ENCODE measurements at regions not wholly inside any gene's neighbourhood (a gene's known extent, or its start where the extent isn't known, plus 50 kb on each side); places are given as distances from the start of the nearest gene placed in this dataset.

- peak overlapping the region; percentile 62 for H2AFZ ChIP-seq (ENCODE audit: low read length)
- H3K4ac ChIP-seq (ENCODE audit: low read length) = no peak overlapping the region
- H2AK5ac ChIP-seq (ENCODE audit: low read depth, low read length) = no peak overlapping the region
- no peak overlapping the region for H3K14ac ChIP-seq (ENCODE audit: low read length)
- no peak overlapping the region for H2BK5ac ChIP-seq (ENCODE audit: low read length)
- H3K36me3 ChIP-seq (replicated peaks in 1 of 2; ENCODE audit: control insufficient read depth in 2 of 2, insufficient read depth in 2 of 2, low read length in 2 of 2) = no peaks in the 10 kb centered on the region
- no peak overlapping the region for H3K4me3 ChIP-seq (ENCODE audit: low read length in 2 of 2)
- no CpG with 5 or more reads among the region's 2 CpGs for WGBS, 2 donors (ENCODE audit: extremely low coverage in 2 of 2, insufficient read length in 2 of 2, insufficient replicate concordance in 1 of 2)
- H3K9me3 ChIP-seq (replicated peaks in 1 of 2; ENCODE audit: control insufficient read depth in 2 of 2, insufficient read depth in 1 of 2, low read depth in 1 of 2, low read length in 2 of 2) = no peaks in the 10 kb centered on the region
- no peak overlapping the region for H4K91ac ChIP-seq (ENCODE audit: low read depth, low read length, poor library complexity)
- H3K27me3 ChIP-seq (ENCODE audit: control insufficient read depth in 3 of 3, insufficient read depth in 3 of 3, low read depth in 1 of 3, low read length in 3 of 3) = no peaks in the 10 kb centered on the region
- H2BK15ac ChIP-seq (ENCODE audit: low read length) = no peak overlapping the region
- H3K79me1 ChIP-seq (ENCODE audit: low read depth, low read length) = no peaks in the 10 kb centered on the region
- DNase-seq (ENCODE audit: low spot score) = no peak
- peak overlapping the region; percentile 19 for H3K27ac ChIP-seq (replicated peaks; ENCODE audit: low read length)
- no peak overlapping the region for H2BK12ac ChIP-seq (ENCODE audit: low read length)
- H3K18ac ChIP-seq (ENCODE audit: low read length) = no peak overlapping the region
- H3K4me1 ChIP-seq (ENCODE audit: control insufficient read depth in 2 of 2, insufficient read depth in 1 of 2, low read depth in 1 of 2, low read length in 2 of 2) = peaks cover 0 to 13% of the 10 kb centered on the region in 2 donors
- no peak overlapping the region for H3K4me2 ChIP-seq (ENCODE audit: insufficient read depth, low read length, poor library complexity, severe bottlenecking)
- H4K8ac ChIP-seq (ENCODE audit: low read depth, low read length) = no peak overlapping the region
- H3K23ac ChIP-seq (ENCODE audit: low read depth, low read length, poor library complexity) = no peak overlapping the region
- H3K9ac ChIP-seq (ENCODE audit: low read depth, low read length, poor library complexity) = no peak overlapping the region
- H2BK120ac ChIP-seq (ENCODE audit: low read depth, low read length) = no peak overlapping the region
Observed at GRCh38 chr12:20189767-20190166, 178.6 kb upstream of the PDE3A start.

GRCh38 chr12:20194171-20194570 is 174.2 kb upstream of the PDE3A start:
- Histone ChIP-seq H3K4me3 (ENCODE audit: low read length in 2 of 2) (no peak overlapping the region), H3K14ac (ENCODE audit: low read length) (no peak overlapping the region), H2BK120ac (ENCODE audit: low read depth, low read length) (no peak overlapping the region), H3K9ac (ENCODE audit: low read depth, low read length, poor library complexity) (no peak overlapping the region), H4K8ac (ENCODE audit: low read depth, low read length) (no peak overlapping the region), H2AK5ac (ENCODE audit: low read depth, low read length) (no peak overlapping the region), H3K4me1 (ENCODE audit: control insufficient read depth in 2 of 2, insufficient read depth in 1 of 2, low read depth in 1 of 2, low read length in 2 of 2) (peaks cover 0 to 3% of the 10 kb centered on the region in 2 donors), H3K4me2 (ENCODE audit: insufficient read depth, low read length, poor library complexity, severe bottlenecking) (no peak overlapping the region), H2BK12ac (ENCODE audit: low read length) (no peak overlapping the region), H3K23ac (ENCODE audit: low read depth, low read length, poor library complexity) (no peak overlapping the region), H4K91ac (ENCODE audit: low read depth, low read length, poor library complexity) (no peak overlapping the region), H3K4ac (ENCODE audit: low read length) (no peak overlapping the region), H3K27me3 (ENCODE audit: control insufficient read depth in 3 of 3, insufficient read depth in 3 of 3, low read depth in 1 of 3, low read length in 3 of 3) (no peaks in the 10 kb centered on the region), H3K18ac (ENCODE audit: low read length) (no peak overlapping the region), H3K79me1 (ENCODE audit: low read depth, low read length) (no peaks in the 10 kb centered on the region), H3K36me3 (replicated peaks in 1 of 2; ENCODE audit: control insufficient read depth in 2 of 2, insufficient read depth in 2 of 2, low read length in 2 of 2) (no peaks in the 10 kb centered on the region), H3K27ac (replicated peaks; ENCODE audit: low read length) (no peak overlapping the region), H2BK15ac (ENCODE audit: low read length) (no peak overlapping the region), H3K9me3 (replicated peaks in 1 of 2; ENCODE audit: control insufficient read depth in 2 of 2, insufficient read depth in 1 of 2, low read depth in 1 of 2, low read length in 2 of 2) (no peaks in the 10 kb centered on the region), H2AFZ (ENCODE audit: low read length) (peak overlapping the region; percentile 7), H2BK5ac (ENCODE audit: low read length) (no peak overlapping the region)
- WGBS, 2 donors (ENCODE audit: extremely low coverage in 2 of 2, insufficient read length in 2 of 2, insufficient replicate concordance in 1 of 2) = no CpG with 5 or more reads among the region's 4 CpGs
- DNase-seq (ENCODE audit: low spot score) = no peak

- H3K27me3 ChIP-seq (ENCODE audit: control insufficient read depth in 3 of 3, insufficient read depth in 3 of 3, low read depth in 1 of 3, low read length in 3 of 3) = no peaks in the 10 kb centered on the region
- H3K79me1 ChIP-seq (ENCODE audit: low read depth, low read length) = no peaks in the 10 kb centered on the region
- H3K4me2 ChIP-seq (ENCODE audit: insufficient read depth, low read length, poor library complexity, severe bottlenecking) = no peak overlapping the region
- no peaks in the 10 kb centered on the region for H3K36me3 ChIP-seq (replicated peaks in 1 of 2; ENCODE audit: control insufficient read depth in 2 of 2, insufficient read depth in 2 of 2, low read length in 2 of 2)
- H3K9me3 ChIP-seq (replicated peaks in 1 of 2; ENCODE audit: control insufficient read depth in 2 of 2, insufficient read depth in 1 of 2, low read depth in 1 of 2, low read length in 2 of 2) = no peaks in the 10 kb centered on the region
- no peak overlapping the region for H2BK15ac ChIP-seq (ENCODE audit: low read length)
- H4K91ac ChIP-seq (ENCODE audit: low read depth, low read length, poor library complexity) = no peak overlapping the region
- H3K4me3 ChIP-seq (ENCODE audit: low read length in 2 of 2) = no peak overlapping the region
- H3K27ac ChIP-seq (replicated peaks; ENCODE audit: low read length) = no peak overlapping the region
- H3K23ac ChIP-seq (ENCODE audit: low read depth, low read length, poor library complexity) = no peak overlapping the region
- no peak overlapping the region for H3K4ac ChIP-seq (ENCODE audit: low read length)
- H3K18ac ChIP-seq (ENCODE audit: low read length) = no peak overlapping the region
- H2BK12ac ChIP-seq (ENCODE audit: low read length) = no peak overlapping the region
- no peak overlapping the region for H2BK5ac ChIP-seq (ENCODE audit: low read length)
- no CpG with 5 or more reads among the region's 4 CpGs for WGBS, 2 donors (ENCODE audit: extremely low coverage in 2 of 2, insufficient read length in 2 of 2, insufficient replicate concordance in 1 of 2)
- no peak overlapping the region for H3K14ac ChIP-seq (ENCODE audit: low read length)
- no peak for DNase-seq (ENCODE audit: low spot score)
- H3K9ac ChIP-seq (ENCODE audit: low read depth, low read length, poor library complexity) = no peak overlapping the region
- H2AK5ac ChIP-seq (ENCODE audit: low read depth, low read length) = no peak overlapping the region
- H3K4me1 ChIP-seq (ENCODE audit: control insufficient read depth in 2 of 2, insufficient read depth in 1 of 2, low read depth in 1 of 2, low read length in 2 of 2) = peaks cover 0 to 2% of the 10 kb centered on the region in 2 donors
- no peak overlapping the region for H2AFZ ChIP-seq (ENCODE audit: low read length)
- H2BK120ac ChIP-seq (ENCODE audit: low read depth, low read length) = no peak overlapping the region
- H4K8ac ChIP-seq (ENCODE audit: low read depth, low read length) = no peak overlapping the region
Observed at GRCh38 chr12:20196767-20197166, 171.6 kb upstream of the PDE3A start.

GRCh38 chr12:20197411-20197810 is 170.9 kb upstream of the PDE3A start:
- Histone ChIP-seq H2AFZ (ENCODE audit: low read length) (no peak overlapping the region), H4K91ac (ENCODE audit: low read depth, low read length, poor library complexity) (no peak overlapping the region), H3K18ac (ENCODE audit: low read length) (no peak overlapping the region), H3K27me3 (ENCODE audit: control insufficient read depth in 3 of 3, insufficient read depth in 3 of 3, low read depth in 1 of 3, low read length in 3 of 3) (no peaks in the 10 kb centered on the region), H3K4me3 (ENCODE audit: low read length in 2 of 2) (no peak overlapping the region), H3K9ac (ENCODE audit: low read depth, low read length, poor library complexity) (no peak overlapping the region), H3K14ac (ENCODE audit: low read length) (no peak overlapping the region), H2AK5ac (ENCODE audit: low read depth, low read length) (no peak overlapping the region), H3K4me1 (ENCODE audit: control insufficient read depth in 2 of 2, insufficient read depth in 1 of 2, low read depth in 1 of 2, low read length in 2 of 2) (peaks cover 0 to 3% of the 10 kb centered on the region in 2 donors), H3K4me2 (ENCODE audit: insufficient read depth, low read length, poor library complexity, severe bottlenecking) (no peak overlapping the region), H2BK5ac (ENCODE audit: low read length) (no peak overlapping the region), H3K36me3 (replicated peaks in 1 of 2; ENCODE audit: control insufficient read depth in 2 of 2, insufficient read depth in 2 of 2, low read length in 2 of 2) (no peaks in the 10 kb centered on the region), H3K23ac (ENCODE audit: low read depth, low read length, poor library complexity) (no peak overlapping the region), H4K8ac (ENCODE audit: low read depth, low read length) (no peak overlapping the region), H3K9me3 (replicated peaks in 1 of 2; ENCODE audit: control insufficient read depth in 2 of 2, insufficient read depth in 1 of 2, low read depth in 1 of 2, low read length in 2 of 2) (no peaks in the 10 kb centered on the region), H2BK15ac (ENCODE audit: low read length) (no peak overlapping the region), H2BK120ac (ENCODE audit: low read depth, low read length) (no peak overlapping the region), H3K27ac (replicated peaks; ENCODE audit: low read length) (no peak overlapping the region), H3K79me1 (ENCODE audit: low read depth, low read length) (no peaks in the 10 kb centered on the region), H3K4ac (ENCODE audit: low read length) (no peak overlapping the region), H2BK12ac (ENCODE audit: low read length) (no peak overlapping the region)
- no peak for DNase-seq (ENCODE audit: low spot score)
